ENCODE measurements at regions not wholly inside any gene's neighbourhood (a gene's known extent, or its start where the extent isn't known, plus 50 kb on each side); places are given as distances from the start of the nearest gene placed in this dataset.

GRCh38 chr18:11272516-11272915 lies 123.1 kb upstream of the PIEZO2 start:
- Histone ChIP-seq H2AFZ (ENCODE audit: low read depth, low read length, poor library complexity, severe bottlenecking) (no peak overlapping the region), H3K9ac (ENCODE audit: low read length) (no peak overlapping the region), H3K4me3 (replicated peaks in 1 of 2; ENCODE audit: low read depth in 1 of 2, low read length in 2 of 2) (no peak overlapping the region), H3K79me2 (ENCODE audit: insufficient read depth, low read length) (no peaks in the 10 kb centered on the region), H3K4me2 (ENCODE audit: low read length) (no peak overlapping the region), H3K9me2 (ENCODE audit: insufficient read depth) (no peaks in the 10 kb centered on the region), H3K9me3 (ENCODE audit: control insufficient read depth in 1 of 2, insufficient read depth in 1 of 2, low read depth in 1 of 2, low read length in 2 of 2) (no peaks in the 10 kb centered on the region), H3K36me3 (ENCODE audit: control insufficient read depth in 1 of 2, insufficient read depth in 2 of 2, low read length in 2 of 2) (no peaks in the 10 kb centered on the region), H3K27me3 (ENCODE audit: insufficient read depth, low read length) (no peaks in the 10 kb centered on the region; the same call in 1 of the 2 replicates), H4K20me1 (ENCODE audit: insufficient read depth) (no peaks in the 10 kb centered on the region), H3K4me1 (ENCODE audit: control insufficient read depth in 1 of 2, insufficient read depth in 2 of 2, low read length in 2 of 2) (no peaks in the 10 kb centered on the region), H3K27ac (ENCODE audit: low read depth, low read length) (no peak overlapping the region)
- no TSS peak for BruUV-seq (replicated peaks)
- POLR2A ChIA-PET, result no interaction called here
- intact Hi-C loops (cut with micrococcal nuclease), result no loop called here
- CTCF ChIA-PET, result no interaction called here
- DNase-seq (ENCODE audit: low read depth, low spot score) (no peak), ATAC-seq (no peak)
- RAD21 ChIA-PET (ENCODE audit: low non-redundant PET in 1 of 2, low total read pairs in 2 of 2, uncharacterized antibody in 2 of 2, unreplicated experiment in 2 of 2), result no interaction called here
- TF ChIP-seq POLR2A (IDR thresholded peaks at IDR 0.05; ENCODE audit: borderline replicate concordance, extremely low read depth, insufficient read depth, insufficient read length) (no peak), POLR2AphosphoS5 (IDR thresholded peaks at IDR 0.05; ENCODE audit: low read depth, low read length) (no peak), EGR1 (IDR thresholded peaks at IDR 0.05; ENCODE audit: low read depth) (no peak), YY1 (IDR thresholded peaks at IDR 0.05; ENCODE audit: extremely low read depth, insufficient replicate concordance, low read depth, low read length) (no peak), TCF7L2 (IDR thresholded peaks at IDR 0.05; ENCODE audit: borderline replicate concordance, extremely low read depth, insufficient read depth, insufficient read length) (no peak), JUND (IDR thresholded peaks at IDR 0.05) (no peak), EZH2phosphoT487 (IDR thresholded peaks at IDR 0.05; ENCODE audit: borderline replicate concordance) (no peak), RAD21 (IDR thresholded peaks at IDR 0.05; ENCODE audit: low read depth) (no peak), CEBPB (IDR thresholded peaks at IDR 0.05; ENCODE audit: low read depth) (no peak), FOSL1 (IDR thresholded peaks at IDR 0.05; ENCODE audit: low read depth) (no peak), EZH2 (IDR thresholded peaks at IDR 0.05) (no peak), ZFX (IDR thresholded peaks at IDR 0.05) (no peak)
- TF ChIP-seq, protein P1, sequence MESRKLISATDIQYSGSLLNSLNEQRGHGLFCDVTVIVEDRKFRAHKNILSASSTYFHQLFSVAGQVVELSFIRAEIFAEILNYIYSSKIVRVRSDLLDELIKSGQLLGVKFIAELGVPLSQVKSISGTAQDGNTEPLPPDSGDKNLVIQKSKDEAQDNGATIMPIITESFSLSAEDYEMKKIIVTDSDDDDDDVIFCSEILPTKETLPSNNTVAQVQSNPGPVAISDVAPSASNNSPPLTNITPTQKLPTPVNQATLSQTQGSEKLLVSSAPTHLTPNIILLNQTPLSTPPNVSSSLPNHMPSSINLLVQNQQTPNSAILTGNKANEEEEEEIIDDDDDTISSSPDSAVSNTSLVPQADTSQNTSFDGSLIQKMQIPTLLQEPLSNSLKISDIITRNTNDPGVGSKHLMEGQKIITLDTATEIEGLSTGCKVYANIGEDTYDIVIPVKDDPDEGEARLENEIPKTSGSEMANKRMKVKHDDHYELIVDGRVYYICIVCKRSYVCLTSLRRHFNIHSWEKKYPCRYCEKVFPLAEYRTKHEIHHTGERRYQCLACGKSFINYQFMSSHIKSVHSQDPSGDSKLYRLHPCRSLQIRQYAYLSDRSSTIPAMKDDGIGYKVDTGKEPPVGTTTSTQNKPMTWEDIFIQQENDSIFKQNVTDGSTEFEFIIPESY (IDR thresholded peaks at IDR 0.05; ENCODE audit: extremely low read depth, insufficient replicate concordance, low read length), result no peak

Measured in HCT116 (cell line).